ENCODE measurements at regions not wholly inside any gene's neighbourhood (a gene's known extent, or its start where the extent isn't known, plus 50 kb on each side); places are given as distances from the start of the nearest gene placed in this dataset.

DNA sequence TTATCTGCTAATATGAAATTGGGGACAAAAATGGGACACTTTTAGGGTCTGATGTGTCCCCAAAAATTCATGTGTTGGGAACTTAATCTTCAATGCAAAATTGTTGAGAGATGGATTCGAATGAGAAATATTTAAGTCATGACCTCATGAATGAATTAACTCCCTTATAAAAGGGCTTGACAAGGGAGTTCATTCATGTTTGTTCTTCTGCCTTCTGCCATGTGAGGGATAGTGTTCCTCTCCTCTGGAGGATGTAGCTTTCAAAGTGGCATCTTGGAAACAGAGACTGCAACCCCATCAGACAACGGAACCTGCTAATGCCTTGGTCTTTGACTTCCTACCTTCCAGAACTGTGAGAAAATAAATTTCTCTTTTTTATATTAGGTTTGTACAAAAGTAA is 89.2 kb upstream of the LINC00305 start:
- DNase-seq, result no peak

DNA sequence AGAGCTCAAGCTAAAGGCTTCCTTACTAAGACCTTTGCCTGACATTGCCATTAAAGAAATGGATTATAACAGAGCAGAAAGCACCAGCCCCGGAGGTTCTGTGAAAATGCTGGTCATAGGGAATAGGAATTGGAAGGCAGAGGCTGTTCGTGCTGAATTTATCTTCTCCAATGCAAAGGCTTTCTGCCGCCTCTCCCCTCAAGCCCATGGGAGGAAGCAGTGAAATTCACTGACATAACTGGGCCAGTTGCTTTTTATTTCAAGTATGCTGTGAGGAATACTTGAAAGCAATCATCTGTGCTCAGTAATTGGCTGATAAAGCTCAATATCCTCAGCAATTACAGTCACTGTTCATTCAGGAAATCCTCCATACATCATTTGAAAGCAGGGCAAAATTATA is 85.4 kb upstream of the LINC00305 start:
- no peak for DNase-seq

DNA sequence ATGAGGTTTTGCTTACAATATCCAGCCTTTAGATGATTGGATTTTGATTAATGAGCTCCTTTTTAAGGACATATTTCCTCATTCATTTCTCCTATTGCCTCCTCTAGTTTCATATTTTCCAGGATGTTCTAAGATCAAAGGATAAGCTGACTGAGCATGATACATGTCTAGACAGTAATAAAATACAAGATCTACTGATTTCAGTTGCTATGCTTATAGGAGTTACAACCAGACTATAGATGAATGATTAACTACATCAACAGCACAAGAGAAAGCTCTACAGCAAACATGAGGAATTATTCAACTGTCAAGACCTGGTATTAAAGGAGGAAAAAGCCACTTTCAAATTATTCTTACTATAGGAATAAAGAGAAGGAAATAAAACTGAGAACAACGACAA is 85.0 kb upstream of the LINC00305 start:
- DNase-seq, result no peak

DNA sequence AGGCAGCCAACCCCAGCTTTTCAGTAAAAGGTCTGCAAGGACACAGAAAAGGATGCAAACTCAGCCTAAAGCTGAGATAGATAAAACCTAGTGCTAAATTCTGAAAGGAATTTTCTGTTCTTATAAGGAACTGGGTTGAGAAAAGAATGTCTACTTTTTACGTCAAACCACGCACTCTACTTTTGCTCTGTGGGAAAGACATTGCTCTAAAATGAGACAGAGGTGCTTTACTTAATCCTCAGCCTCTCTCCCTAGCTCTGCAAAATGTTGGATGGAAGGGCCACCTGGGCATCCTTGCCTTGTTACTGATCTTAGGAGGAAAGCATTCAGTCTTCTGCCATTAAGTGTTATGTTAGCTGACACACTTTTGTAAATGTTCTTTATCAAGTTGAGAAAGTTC is 72.1 kb upstream of the LINC00305 start:
- DNase-seq, result no peak

DNA sequence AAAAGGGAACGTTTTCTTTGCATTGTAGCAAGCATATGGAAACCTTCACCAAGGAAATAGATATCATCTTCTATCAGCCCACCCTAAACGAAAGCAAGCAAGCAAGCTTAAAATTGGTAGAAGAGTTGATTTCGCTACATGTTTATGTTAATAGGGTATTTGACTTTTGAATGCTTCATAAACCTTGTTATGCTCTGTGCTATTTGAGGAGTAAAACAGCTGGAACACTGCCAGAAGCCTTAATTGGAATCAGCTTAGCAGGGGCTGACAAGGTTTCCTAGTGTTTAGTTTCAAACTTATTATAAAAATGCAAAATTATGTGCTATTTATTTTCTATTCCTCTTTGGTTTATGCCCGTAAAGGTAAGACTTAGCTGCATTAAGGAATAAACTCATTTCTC is 70.6 kb upstream of the LINC00305 start:
- no peak for DNase-seq

DNA sequence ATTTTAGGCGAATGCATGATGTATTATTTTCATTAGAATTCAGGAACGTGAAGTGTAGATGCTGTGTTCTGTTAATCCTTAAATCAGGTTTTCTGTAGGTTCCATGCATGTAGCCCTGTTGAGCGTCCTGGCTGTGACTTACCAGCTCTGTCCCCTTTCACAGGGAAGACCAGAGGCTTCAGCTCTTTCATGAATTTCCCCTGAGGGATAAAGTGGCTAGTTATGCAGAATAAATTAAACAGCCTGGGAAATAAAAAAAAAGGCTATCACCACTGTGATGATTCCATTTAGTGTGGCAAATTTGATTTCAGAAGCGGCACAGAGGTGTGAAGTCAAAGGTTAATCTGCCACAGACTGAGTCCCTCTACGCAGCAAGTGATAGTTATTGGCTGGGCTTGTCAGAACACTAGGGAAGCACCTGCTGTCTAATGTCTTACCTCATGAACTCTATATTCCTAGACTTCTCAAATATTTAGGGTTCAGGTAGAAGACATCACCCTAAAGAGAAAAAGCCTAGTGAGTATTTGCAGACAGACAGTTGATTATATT is 61.6 kb upstream of the LINC00305 start:
- DNase-seq, result no peak

DNA sequence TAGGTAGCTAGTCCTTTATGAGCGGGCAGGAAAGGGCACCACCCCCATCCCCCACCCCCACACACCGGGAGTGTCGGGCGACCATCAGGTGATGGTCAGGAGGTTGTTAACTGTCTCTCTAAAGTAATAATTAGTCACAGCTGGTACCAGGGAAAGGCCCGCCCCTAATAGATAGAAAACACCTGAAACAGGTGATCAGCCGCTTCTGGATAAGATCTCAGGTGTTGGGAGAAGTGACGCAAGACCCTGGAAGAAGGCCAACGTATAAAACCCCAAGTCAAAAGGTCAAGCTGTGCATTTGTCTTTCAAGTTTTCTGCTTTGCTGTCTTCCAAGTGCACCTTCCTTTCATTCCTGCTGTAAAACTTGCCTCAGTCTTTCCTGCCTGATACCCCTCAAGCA is 59.6 kb upstream of the LINC00305 start:
- no peak for DNase-seq

DNA sequence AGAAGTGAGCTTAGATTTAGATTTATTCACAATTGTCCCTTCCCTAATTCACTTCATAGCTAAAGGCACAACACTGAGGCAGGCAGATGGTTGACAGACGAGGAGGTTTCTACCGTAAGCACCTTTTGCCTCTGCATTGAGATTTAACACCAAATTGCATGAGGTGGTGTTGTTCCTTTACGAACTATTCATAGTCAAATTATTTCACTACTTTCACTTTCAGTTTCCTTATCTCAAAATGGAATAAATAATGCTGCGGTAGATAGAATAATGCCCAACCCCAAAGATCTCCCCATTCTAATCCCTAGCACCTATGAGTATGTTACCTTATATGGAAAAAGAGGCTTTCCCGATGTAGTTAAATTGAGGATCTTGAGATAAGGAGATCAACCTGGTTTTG is 58.9 kb upstream of the LINC00305 start:
- no peak for DNase-seq

DNA sequence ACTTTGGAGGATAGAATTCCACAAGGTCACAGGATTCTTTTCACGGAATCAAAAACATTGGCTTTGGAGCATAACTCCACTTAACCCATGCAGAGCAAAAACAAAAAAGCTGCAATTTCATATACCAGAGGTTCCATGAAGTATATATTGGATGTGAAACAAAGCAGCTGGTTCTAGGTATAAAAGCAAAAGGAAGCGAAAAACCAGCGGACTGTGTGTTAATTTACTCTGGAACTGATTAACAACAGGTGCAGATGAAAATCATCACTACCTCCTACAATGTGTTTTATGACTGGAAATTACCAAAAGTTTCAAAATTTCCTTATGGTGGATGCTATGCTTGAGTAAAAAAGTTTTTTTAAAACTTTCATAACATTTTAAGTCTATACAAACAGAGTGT is 54.4 kb upstream of the LINC00305 start:
- no peak for DNase-seq

DNA sequence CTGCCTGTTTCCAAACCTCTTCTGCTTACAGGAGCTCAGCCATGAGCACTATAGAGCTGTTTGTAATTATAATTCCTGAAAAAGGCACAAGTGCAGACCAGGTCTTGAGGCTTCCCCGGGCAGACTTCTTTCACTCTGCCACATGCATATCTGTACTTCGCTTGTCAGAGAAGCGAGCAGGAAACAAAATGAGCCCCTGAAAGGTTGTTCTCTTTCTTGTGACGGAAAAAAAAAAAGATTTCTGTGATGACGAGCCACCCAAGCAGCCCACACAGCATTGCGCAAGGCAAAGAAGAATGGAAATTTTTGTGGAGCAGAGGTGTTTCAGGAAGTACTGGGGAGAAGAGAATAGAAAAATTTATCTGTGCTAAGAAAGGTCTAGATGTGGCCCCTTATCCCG is 54.0 kb upstream of the LINC00305 start:
- DNase-seq, result no peak

DNA sequence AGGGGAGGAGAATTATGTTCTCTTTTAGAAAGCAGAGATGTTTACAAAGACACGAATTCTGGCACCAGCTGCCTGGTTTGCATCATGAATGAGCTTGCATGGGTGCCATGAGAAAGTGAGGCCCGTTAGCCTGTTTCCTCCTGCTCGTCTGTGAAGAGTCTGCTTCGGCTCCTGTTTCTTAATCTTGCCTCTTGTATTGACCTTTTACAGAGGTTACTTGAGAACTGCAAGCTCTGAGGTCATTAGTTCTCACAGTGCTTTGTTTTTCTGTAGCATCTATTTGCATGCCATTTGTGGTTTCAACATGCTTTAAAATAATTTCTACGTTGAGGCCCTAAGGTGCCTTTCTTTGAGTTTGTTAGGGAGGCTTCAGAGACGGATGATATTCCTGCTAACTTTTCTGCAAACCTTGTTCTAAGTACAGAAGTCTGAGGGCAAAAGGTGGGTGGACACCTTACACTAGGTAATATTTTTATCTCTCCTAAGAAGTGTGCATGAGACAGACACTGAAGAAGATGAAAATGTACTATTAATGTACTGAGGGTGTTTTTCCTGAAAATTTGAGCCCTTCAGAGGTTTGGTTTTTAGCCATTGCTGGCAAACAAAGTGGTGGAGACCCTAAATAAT is 53.4 kb upstream of the LINC00305 start:
- no peak for DNase-seq

DNA sequence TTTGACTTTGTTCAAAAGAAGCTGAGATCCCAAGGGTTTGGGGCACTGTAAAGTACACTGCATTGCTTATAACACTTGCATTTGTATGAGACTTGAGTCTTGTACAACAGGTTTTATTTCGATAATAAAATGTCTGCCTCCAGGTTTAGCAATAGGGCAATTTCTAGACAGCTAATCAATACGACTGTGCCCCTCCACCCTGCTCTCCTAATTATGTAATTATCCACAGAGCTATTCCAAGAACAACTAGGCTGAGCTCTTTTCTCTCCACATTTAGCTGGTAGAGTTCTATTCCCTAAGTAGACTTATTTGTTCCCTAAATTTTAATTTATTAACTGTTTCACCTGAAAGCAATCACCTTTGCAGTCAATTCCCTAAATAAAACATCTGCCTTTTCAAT is 52.9 kb upstream of the LINC00305 start:
- DNase-seq, result no peak

DNA sequence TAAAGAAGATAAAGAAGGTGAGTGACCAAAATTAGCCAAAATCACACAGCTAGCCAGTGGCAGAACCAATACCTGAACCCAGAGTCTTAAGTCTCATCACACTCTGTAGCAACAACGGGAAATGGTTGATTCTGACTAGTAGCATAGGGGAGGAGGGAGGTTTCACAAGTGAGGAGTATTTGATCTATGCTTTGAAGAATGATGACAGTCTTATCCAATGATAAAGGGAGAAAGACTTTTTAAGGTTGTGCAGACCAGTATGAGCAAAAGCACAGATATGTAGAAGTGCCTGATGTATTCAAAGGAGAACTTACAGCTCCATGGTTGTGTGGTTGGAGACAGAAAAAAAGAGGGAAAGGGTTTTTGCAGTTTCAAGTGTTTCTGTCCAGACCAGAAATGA is 50.7 kb upstream of the LINC00305 start:
- DNase-seq, result no peak

Data from C1 segment of cervical spinal cord (tissue), 14 donors.